ENCODE measurements at regions not wholly inside any gene's neighbourhood (a gene's known extent, or its start where the extent isn't known, plus 50 kb on each side); places are given as distances from the start of the nearest gene placed in this dataset.

GRCh38 chr7:106196460-106197021, 84.4 kb upstream of the SYPL1 start:
- DNase-seq = no peak

- DNase-seq = no peak
Observed at GRCh38 chr7:106193661-106194060, 81.5 kb upstream of the SYPL1 start.

GRCh38 chr7:106190589-106191330, 78.6 kb upstream of the SYPL1 start:
- DNase-seq = no peak

- DNase-seq = no peak
Observed at GRCh38 chr7:106187613-106188350, 75.7 kb upstream of the SYPL1 start.

GRCh38 chr7:106185719-106186118, 73.6 kb upstream of the SYPL1 start:
- DNase-seq = no peak

- DNase-seq = no peak
Observed at GRCh38 chr7:106183952-106184351, 71.8 kb upstream of the SYPL1 start.

- DNase-seq = no peak
Observed at GRCh38 chr7:106182904-106183303, 70.8 kb upstream of the SYPL1 start.

- no peak for DNase-seq
Observed at GRCh38 chr7:106181658-106182265, 69.7 kb upstream of the SYPL1 start.

GRCh38 chr7:106180721-106181120, 68.6 kb upstream of the SYPL1 start:
- DNase-seq = no peak

- no peak for DNase-seq
Observed at GRCh38 chr7:106179256-106179655, 67.1 kb upstream of the SYPL1 start.

GRCh38 chr7:106178593-106179134, 66.6 kb upstream of the SYPL1 start:
- DNase-seq = no peak

- no peak for DNase-seq
Observed at GRCh38 chr7:106177738-106178592, 65.9 kb upstream of the SYPL1 start.

GRCh38 chr7:106177300-106177690, 65.2 kb upstream of the SYPL1 start:
- no peak for DNase-seq

GRCh38 chr7:106176414-106177299, 64.5 kb upstream of the SYPL1 start:
- DNase-seq = peak; percentile 42

- no peak for DNase-seq
Observed at GRCh38 chr7:106175507-106175906, 63.4 kb upstream of the SYPL1 start.

GRCh38 chr7:106170651-106171050, 58.5 kb upstream of the SYPL1 start:
- DNase-seq = no peak

- DNase-seq = no peak
Observed at GRCh38 chr7:106169821-106170610, 57.9 kb upstream of the SYPL1 start.

- DNase-seq = no peak
Observed at GRCh38 chr7:106167439-106168136, 55.5 kb upstream of the SYPL1 start.

GRCh38 chr7:106166651-106167342, 54.7 kb upstream of the SYPL1 start:
- peak; percentile 69 for DNase-seq
